Stimulated activated CD4-positive, alpha-beta T cell treated with anti-CD3 and anti-CD28 coated beads, Interleukin-4, amount 100 ng/mL, for 4 hours (primary cell): ENCODE measurements at regions not wholly inside any gene's neighbourhood (a gene's known extent, or its start where the extent isn't known, plus 50 kb on each side); places are given as distances from the start of the nearest gene placed in this dataset.
"Not testable (repeated sequence)": the region's sequence is repeated elsewhere in the genome, so short reads cannot be mapped to it uniquely, and the experiment has no call there.

ENCODE experiments used
- DNase-seq, 2 experiments: peaks; one replicate each; pipeline ENCODE4 v3.0.0-alpha.2; 2020

GRCh38 chr9:27828908-27829307, 255.6 kb upstream of the C9orf72 start:
- no peak for DNase-seq

GRCh38 chr9:27829621-27830020, 256.3 kb upstream of the C9orf72 start:
- DNase-seq = no peak

- not testable (repeated sequence) for DNase-seq
These were observed 258.8 kb upstream of the C9orf72 start for GRCh38 chr9:27832108-27832507.

GRCh38 chr9:27835286-27835685, 262.0 kb upstream of the C9orf72 start:
- DNase-seq = no peak

- no peak for DNase-seq
These were observed 262.5 kb upstream of the C9orf72 start for GRCh38 chr9:27835746-27836145.

- no peak for DNase-seq
These were observed 263.6 kb upstream of the C9orf72 start for GRCh38 chr9:27836661-27837401.

- no peak for DNase-seq
These were observed 265.6 kb upstream of the C9orf72 start for GRCh38 chr9:27838876-27839275.

- not testable (repeated sequence) for DNase-seq
These were observed 266.5 kb upstream of the C9orf72 start for GRCh38 chr9:27839767-27840166.

GRCh38 chr9:27844797-27845196, 271.5 kb upstream of the C9orf72 start:
- DNase-seq = no peak

- DNase-seq = no peak
These were observed 274.1 kb upstream of the C9orf72 start for GRCh38 chr9:27847380-27847779.

- DNase-seq = no peak
These were observed 274.5 kb upstream of the C9orf72 start for GRCh38 chr9:27847818-27848217.

- no peak for DNase-seq
These were observed 275.0 kb upstream of the C9orf72 start for GRCh38 chr9:27848315-27848714.

GRCh38 chr9:27851858-27852257, 278.6 kb upstream of the C9orf72 start:
- DNase-seq = no peak

- no peak for DNase-seq
These were observed 280.2 kb upstream of the C9orf72 start for GRCh38 chr9:27853529-27853928.

- DNase-seq = no peak
These were observed 282.8 kb upstream of the C9orf72 start for GRCh38 chr9:27856054-27856453.

- DNase-seq = no peak
These were observed 283.5 kb upstream of the C9orf72 start for GRCh38 chr9:27856748-27857147.

- no peak for DNase-seq
These were observed 288.6 kb upstream of the C9orf72 start for GRCh38 chr9:27861887-27862286.

- no peak for DNase-seq
These were observed 291.6 kb upstream of the C9orf72 start for GRCh38 chr9:27864644-27865438.

- DNase-seq = no peak
These were observed 293.5 kb upstream of the C9orf72 start for GRCh38 chr9:27866741-27867140.

GRCh38 chr9:27870404-27870803, 297.1 kb upstream of the C9orf72 start:
- no peak for DNase-seq

GRCh38 chr9:27880156-27880555, 306.9 kb upstream of the C9orf72 start:
- DNase-seq = no peak

- DNase-seq = no peak
These were observed 307.4 kb upstream of the C9orf72 start for GRCh38 chr9:27880635-27881034.

GRCh38 chr9:27888661-27889295, 315.5 kb upstream of the C9orf72 start:
- peak; percentile 1 to 20 for DNase-seq

- no peak for DNase-seq
These were observed 351.2 kb upstream of the C9orf72 start for GRCh38 chr9:27924502-27924901.
